Lower leg skin (tissue), 4 donors: ENCODE measurements at regions not wholly inside any gene's neighbourhood (a gene's known extent, or its start where the extent isn't known, plus 50 kb on each side); places are given as distances from the start of the nearest gene placed in this dataset.

Experiments used
- DNase-seq, 2 donors: peaks; one replicate each; pipeline ENCODE4 v3.0.0-alpha.2; 2019; ENCODE audit warnings: low spot score in 2 of 2
- H3K4me3 ChIP-seq: fragments of 200-600 bp; sonication (generic); 2 replicates; pipeline ENCODE4 v1.5.1; 2017; ENCODE audit warnings: mild to moderate bottlenecking, low read depth; ENCODE audit not compliant: poor library complexity, severe bottlenecking
- CTCF ChIP-seq, 3 donors: fragments of 450-650 bp; IDR thresholded peaks; one replicate each; pipeline ENCODE4 v1.5.1; 2016; ENCODE audit warnings: antibody characterized with exemption in 3 of 3, mild to moderate bottlenecking in 3 of 3, moderate library complexity in 2 of 3
- POLR2A ChIP-seq, 2 donors: fragments of 450-650 bp; IDR thresholded peaks; one replicate each; pipeline ENCODE4 v1.6.1; 2016 to 2017; ENCODE audit warnings: antibody characterized with exemption in 2 of 2, mild to moderate bottlenecking in 1 of 2, moderate library complexity in 1 of 2
- WGBS, 2 donors: methylation state at CpG; one replicate each; pipeline ENCODE4 v1.1.5; 2018; 5-methylcytosine and 5-hydroxymethylcytosine counted together
- intact Hi-C: fragments of 100-400 bp; cut with DNase I; formaldehyde crosslinking; loops from one replicate; pipeline ENCODE4 v1.15.0; 2023; ENCODE audit warnings: low total_unique reads

DNA sequence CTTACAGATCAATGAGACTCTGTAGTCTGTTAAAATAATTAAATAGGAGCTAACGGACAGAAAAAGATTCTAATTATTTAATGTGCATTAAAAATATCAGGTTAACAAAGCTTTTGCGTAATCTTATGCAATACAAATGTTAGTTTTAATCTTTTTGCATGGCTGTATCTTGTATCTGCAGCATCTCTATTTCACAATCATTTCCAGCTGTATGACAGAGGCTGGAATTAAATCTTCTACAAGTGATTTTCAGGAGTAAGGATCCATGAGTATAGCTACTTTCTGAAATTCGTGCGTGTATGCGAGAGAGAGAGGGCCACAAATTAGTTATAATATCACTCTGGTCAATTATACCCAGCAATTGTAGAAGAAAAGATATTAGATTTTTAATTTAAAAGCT is 1446.8 kb downstream of the NCAM2 start:
- no peak overlapping the region for H3K4me3 ChIP-seq
- intact Hi-C loops, result no loop called here
- no peak for TF ChIP-seq POLR2A (IDR thresholded peaks at IDR 0.05)
- TF ChIP-seq CTCF (IDR thresholded peaks at IDR 0.05), result no peak
- DNase-seq, result no peak
- WGBS, 2 donors, result 63% methylated on average over 5 of the region's 5 CpGs

DNA sequence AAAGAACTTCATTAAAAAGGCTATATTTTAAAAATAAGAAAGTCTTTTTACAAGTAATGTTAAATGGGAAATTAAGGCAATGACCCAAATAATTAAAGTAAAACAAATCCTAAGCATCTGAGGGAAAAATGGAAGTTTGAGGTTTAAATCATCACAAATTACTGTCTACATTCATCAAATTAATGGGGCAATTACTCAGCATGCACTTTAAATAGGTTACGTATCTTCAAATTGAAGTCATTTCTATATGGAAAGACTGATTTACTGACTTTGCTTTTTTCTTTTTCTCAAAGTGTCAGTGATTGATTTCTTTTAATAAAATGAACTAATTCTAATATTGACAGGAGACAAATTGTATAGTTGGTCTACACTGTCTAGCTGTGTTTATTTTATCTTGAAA is 1452.3 kb downstream of the NCAM2 start:
- intact Hi-C loops, result no loop called here
- no peak overlapping the region for H3K4me3 ChIP-seq
- WGBS, 2 donors, result 46 to 63% methylated on average over 1 of the region's 1 CpG
- no peak for DNase-seq
- no peak for TF ChIP-seq CTCF (IDR thresholded peaks at IDR 0.05)
- TF ChIP-seq POLR2A (IDR thresholded peaks at IDR 0.05), result no peak

GRCh38 chr21:22456241-22456640 is 1458.0 kb downstream of the NCAM2 start:
- TF ChIP-seq POLR2A (IDR thresholded peaks at IDR 0.05) (no peak), CTCF (IDR thresholded peaks at IDR 0.05) (no peak)
- intact Hi-C loops, result no loop called here
- no peak overlapping the region for H3K4me3 ChIP-seq
- DNase-seq, result no peak
- 41 to 64% methylated on average over 2 of the region's 2 CpGs for WGBS, 2 donors

DNA sequence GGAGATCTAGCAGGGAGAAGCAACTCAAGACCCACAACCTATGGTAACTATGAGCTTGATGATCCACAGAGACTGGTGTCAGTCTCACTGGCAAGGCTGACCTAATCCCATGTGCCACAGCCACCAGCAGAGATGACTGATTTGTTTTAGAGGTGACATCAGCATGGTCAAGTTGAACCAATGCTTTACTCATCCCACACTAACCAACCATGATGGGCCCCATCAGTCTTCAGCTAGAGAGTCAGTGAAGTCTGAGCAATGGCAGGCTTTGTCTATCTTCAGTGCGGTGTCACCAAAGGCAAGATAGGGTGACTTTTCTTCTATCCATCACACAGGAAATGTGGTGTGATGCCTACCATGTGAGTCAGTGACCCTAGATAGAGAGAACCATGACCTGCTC is 1470.7 kb downstream of the NCAM2 start:
- 94 to 100% methylated on average over 1 of the region's 1 CpG for WGBS, 2 donors
- TF ChIP-seq POLR2A (IDR thresholded peaks at IDR 0.05), result no peak
- TF ChIP-seq CTCF (IDR thresholded peaks at IDR 0.05), result no peak
- intact Hi-C loops, result no loop called here

DNA sequence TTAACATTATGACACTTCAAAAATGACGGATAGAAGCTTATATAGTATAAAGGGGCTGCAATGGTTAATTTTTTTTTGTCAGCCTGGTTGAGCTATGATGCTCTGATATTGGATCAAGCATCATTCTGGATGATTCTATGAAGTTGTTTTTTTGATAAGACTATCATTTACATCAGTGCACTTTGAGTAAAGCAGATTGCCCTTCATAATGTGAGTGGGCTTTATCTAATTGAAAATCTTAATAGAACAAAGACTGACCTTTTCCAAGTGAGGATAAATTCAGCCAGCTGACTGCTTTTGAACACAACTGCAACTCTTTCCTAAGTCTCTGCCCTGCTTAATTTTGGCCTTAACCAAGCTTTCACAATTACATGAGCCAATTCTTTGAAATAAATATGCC is 1476.2 kb downstream of the NCAM2 start:
- TF ChIP-seq POLR2A (IDR thresholded peaks at IDR 0.05) (no peak), CTCF (IDR thresholded peaks at IDR 0.05) (no peak)
- whole genome bisulfite sequencing, 2 donors, result 43 to 52% methylated on average over 1 of the region's 1 CpG
- intact Hi-C loops, result no loop called here
- no peak for DNase-seq
- H3K4me3 ChIP-seq, result no peak overlapping the region

More for the DNA sequence above, 1470.7 kb downstream of the NCAM2 start:
- no peak for DNase-seq
- no peak overlapping the region for H3K4me3 ChIP-seq

- TF ChIP-seq CTCF (IDR thresholded peaks at IDR 0.05), result no peak
- no peak for TF ChIP-seq POLR2A (IDR thresholded peaks at IDR 0.05)
- DNase-seq, result no peak
- 80 to 90% methylated on average over 2 of the region's 2 CpGs for WGBS, 2 donors
- no peak overlapping the region for H3K4me3 ChIP-seq
- intact Hi-C loops, result no loop called here
Measured at GRCh38 chr21:22476214-22476613, 1478.0 kb downstream of the NCAM2 start.
